CD14-positive monocyte (primary cell): ENCODE measurements at regions not wholly inside any gene's neighbourhood (a gene's known extent, or its start where the extent isn't known, plus 50 kb on each side); places are given as distances from the start of the nearest gene placed in this dataset.

Experiments
- DNase-seq, 3 donors: peaks; one replicate each; pipeline ENCODE4 v3.0.0-alpha.2; 2011 to 2022
- H2AFZ ChIP-seq: 2 replicates; pipeline ENCODE4 v1.6.0; 2012; ENCODE audit warnings: mild to moderate bottlenecking, low read depth, low read length, inconsistent platforms; ENCODE audit not compliant: insufficient read depth, poor library complexity, severe bottlenecking
- H3K27ac ChIP-seq, 2 donors: 1 replicate in 1 of 2; 2 replicates in 1 of 2; pipeline ENCODE4 v1.5.1; 2012 to 2013; ENCODE audit warnings: low read length in 2 of 2, control low read depth in 1 of 2, inconsistent platforms in 1 of 2, low read depth in 1 of 2, mild to moderate bottlenecking in 1 of 2
- H3K27me3 ChIP-seq, 2 donors: one replicate each; pipeline versions ENCODE4 v1.6.0 to v1.6.1; 2011 to 2013; ENCODE audit warnings: low read length in 2 of 2; ENCODE audit not compliant: control insufficient read depth in 2 of 2, insufficient read depth in 2 of 2
- H3K36me3 ChIP-seq, 2 donors: replicated peaks in 1 of 2; 1 replicate in 1 of 2; 2 replicates in 1 of 2; pipeline versions ENCODE4 v1.5.1 to v1.6.1; 2012 to 2013; ENCODE audit warnings: low read length in 2 of 2, control low read depth in 1 of 2, inconsistent platforms in 1 of 2, mild to moderate bottlenecking in 1 of 2; ENCODE audit not compliant: insufficient read depth in 2 of 2, control insufficient read depth in 1 of 2
- H3K4me1 ChIP-seq, 2 donors: 1 replicate in 1 of 2; 2 replicates in 1 of 2; pipeline versions ENCODE4 v1.5.1 to v1.6.1; 2012 to 2013; ENCODE audit warnings: low read length in 2 of 2, control low read depth in 1 of 2, inconsistent platforms in 1 of 2, mild to moderate bottlenecking in 1 of 2, moderate library complexity in 1 of 2; ENCODE audit not compliant: insufficient read depth in 2 of 2, control insufficient read depth in 1 of 2
- H3K4me2 ChIP-seq: replicated peaks from 2 replicates; pipeline ENCODE3; 2012; ENCODE audit warnings: low read length, moderate library complexity, mild to moderate bottlenecking; ENCODE audit not compliant: poor library complexity, severe bottlenecking; ENCODE audit errors: extremely low read depth
- H3K4me3 ChIP-seq, 3 experiments: fragments of 200-600 bp in 1 of 3; sonication (generic) in 1 of 3; replicated peaks in 1 of 3; 1 replicate in 2 of 3; 2 replicates in 1 of 3; pipeline ENCODE4 v1.5.1; 2011 to 2013; ENCODE audit warnings: low read length in 3 of 3, mild to moderate bottlenecking in 3 of 3, control low read depth in 2 of 3, low read depth in 2 of 3, inconsistent platforms in 1 of 3, moderate library complexity in 1 of 3
- H3K79me2 ChIP-seq: 2 replicates; pipeline ENCODE4 v1.6.0; 2012; ENCODE audit warnings: mild to moderate bottlenecking, control low read depth, inconsistent platforms, low read length, moderate library complexity; ENCODE audit not compliant: insufficient read depth
- H3K9ac ChIP-seq: 2 replicates; pipeline ENCODE4 v1.6.0; 2017; ENCODE audit warnings: low read length, mild to moderate bottlenecking; ENCODE audit not compliant: insufficient read depth, poor library complexity, severe bottlenecking
- H3K9me3 ChIP-seq, 2 donors: replicated peaks in 1 of 2; 1 replicate in 1 of 2; 2 replicates in 1 of 2; pipeline versions ENCODE4 v1.5.1 to v1.6.1; 2012 to 2013; ENCODE audit warnings: low read length in 2 of 2, control low read depth in 1 of 2; ENCODE audit not compliant: control insufficient read depth in 1 of 2, insufficient read depth in 1 of 2
- H4K20me1 ChIP-seq: 2 replicates; pipeline ENCODE4 v1.6.0; 2012; ENCODE audit warnings: mild to moderate bottlenecking, low read length, control low read depth, moderate library complexity; ENCODE audit not compliant: insufficient read depth
- H3K27ac Mint-ChIP-seq, 7 donors: one replicate each; pipeline ENCODE4 v1.8.0; 2020; ENCODE audit warnings: mild to moderate bottlenecking in 7 of 7, mixed read lengths in 7 of 7, moderate library complexity in 6 of 7, inconsistent platforms in 2 of 7
- H3K27me3 Mint-ChIP-seq, 3 donors: one replicate each; pipeline ENCODE4 v1.8.0; 2021 to 2022; ENCODE audit warnings: low read depth in 3 of 3, mild to moderate bottlenecking in 3 of 3, mixed read lengths in 3 of 3, moderate library complexity in 3 of 3, inconsistent platforms in 1 of 3
- H3K36me3 Mint-ChIP-seq, 2 donors: one replicate each; pipeline ENCODE4 v1.8.0; 2020; ENCODE audit warnings: mixed read lengths in 2 of 2, inconsistent platforms in 1 of 2, mild to moderate bottlenecking in 1 of 2
- H3K4me1 Mint-ChIP-seq: one replicate; pipeline ENCODE4 v1.8.0; 2020; ENCODE audit warnings: mild to moderate bottlenecking, mixed read lengths
- H3K4me3 Mint-ChIP-seq, 2 donors: one replicate each; pipeline ENCODE4 v1.8.0; 2020; ENCODE audit warnings: mild to moderate bottlenecking in 2 of 2, mixed read lengths in 2 of 2, moderate library complexity in 1 of 2
- H3K9me3 Mint-ChIP-seq, 7 donors: one replicate each; pipeline ENCODE4 v1.8.0; 2020 to 2022; ENCODE audit warnings: mixed read lengths in 7 of 7, mild to moderate bottlenecking in 6 of 7, moderate library complexity in 6 of 7, inconsistent platforms in 2 of 7
- WGBS: methylation state at CpG from one replicate; pipeline ENCODE4 v1.1.5; 2013; ENCODE audit warnings: missing lambda C conversion rate; ENCODE audit not compliant: insufficient coverage; 5-methylcytosine and 5-hydroxymethylcytosine counted together
- intact Hi-C, 2 donors: fragments of 100-400 bp; cut with micrococcal nuclease; formaldehyde crosslinking; loops; one replicate each; pipeline versions ENCODE4 v1.15.0 to v1.15.1; 2023
- TF ChIP-seq, protein P1 (sequence below): fragments of 200-600 bp; IDR thresholded peaks from one replicate; pipeline ENCODE4 v1.8.0; 2022; ENCODE audit warnings: antibody characterized with exemption, mild to moderate bottlenecking

DNA sequence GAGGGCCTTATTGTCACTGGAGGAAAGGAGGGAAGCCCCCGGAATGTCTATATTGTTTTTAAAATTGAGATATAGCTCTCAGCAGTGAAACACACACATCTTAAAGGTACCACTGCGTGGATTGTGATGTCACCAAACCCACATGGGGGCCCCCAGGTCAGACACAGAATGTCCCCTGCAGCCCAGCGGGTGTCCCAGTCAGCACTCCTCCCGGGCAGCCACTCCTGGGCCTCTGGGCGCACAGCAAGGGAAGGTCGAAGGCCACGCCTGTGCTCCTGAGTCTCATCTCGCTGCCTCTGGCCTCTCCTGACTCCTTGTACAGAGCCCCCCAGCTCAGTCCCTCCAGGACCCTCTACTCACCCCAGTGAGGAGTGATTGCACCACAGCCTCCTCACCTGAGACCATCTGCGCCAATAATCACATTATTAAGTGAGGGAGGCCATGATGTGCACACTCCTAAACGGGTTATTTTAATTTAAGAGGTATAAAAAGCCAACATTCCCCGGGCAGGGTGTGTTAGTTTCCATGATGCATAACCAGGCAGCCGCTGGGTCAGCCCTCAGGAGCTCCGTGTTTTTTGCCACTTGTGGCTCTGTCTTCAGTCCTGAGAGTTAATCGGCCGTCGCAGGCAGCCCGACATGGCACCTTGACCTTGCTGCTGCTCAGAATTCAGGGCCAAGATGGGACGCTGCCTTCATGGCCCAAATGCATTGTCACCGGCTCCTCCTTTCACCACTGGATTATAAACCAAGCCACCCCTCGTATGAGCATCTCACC is 1089.3 kb downstream of the BRD1 start:
- Histone ChIP-seq H3K4me1 (no peaks in the 10 kb centered on the region), H3K4me3 (no peak overlapping the region), H2AFZ (no peak overlapping the region), H3K27ac (no peak overlapping the region), H3K9ac (no peak overlapping the region), H3K79me2 (no peaks in the 10 kb centered on the region), H3K4me2 (no peak overlapping the region), H3K27me3 (no peaks in the 10 kb centered on the region), H3K36me3 (no peaks in the 10 kb centered on the region), H3K9me3 (peaks cover 4 to 26% of the 10 kb centered on the region in 2 donors), H4K20me1 (no peaks in the 10 kb centered on the region)
- TF ChIP-seq, protein P1, sequence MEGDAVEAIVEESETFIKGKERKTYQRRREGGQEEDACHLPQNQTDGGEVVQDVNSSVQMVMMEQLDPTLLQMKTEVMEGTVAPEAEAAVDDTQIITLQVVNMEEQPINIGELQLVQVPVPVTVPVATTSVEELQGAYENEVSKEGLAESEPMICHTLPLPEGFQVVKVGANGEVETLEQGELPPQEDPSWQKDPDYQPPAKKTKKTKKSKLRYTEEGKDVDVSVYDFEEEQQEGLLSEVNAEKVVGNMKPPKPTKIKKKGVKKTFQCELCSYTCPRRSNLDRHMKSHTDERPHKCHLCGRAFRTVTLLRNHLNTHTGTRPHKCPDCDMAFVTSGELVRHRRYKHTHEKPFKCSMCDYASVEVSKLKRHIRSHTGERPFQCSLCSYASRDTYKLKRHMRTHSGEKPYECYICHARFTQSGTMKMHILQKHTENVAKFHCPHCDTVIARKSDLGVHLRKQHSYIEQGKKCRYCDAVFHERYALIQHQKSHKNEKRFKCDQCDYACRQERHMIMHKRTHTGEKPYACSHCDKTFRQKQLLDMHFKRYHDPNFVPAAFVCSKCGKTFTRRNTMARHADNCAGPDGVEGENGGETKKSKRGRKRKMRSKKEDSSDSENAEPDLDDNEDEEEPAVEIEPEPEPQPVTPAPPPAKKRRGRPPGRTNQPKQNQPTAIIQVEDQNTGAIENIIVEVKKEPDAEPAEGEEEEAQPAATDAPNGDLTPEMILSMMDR = no peak
- Mint-ChIP-seq H3K4me3 (no peak overlapping the region), H3K27ac (peak overlapping the region in 1 of 7 donors; percentile 55), H3K4me1 (no peaks in the 10 kb centered on the region), H3K9me3 (peaks cover 3 to 40% (median 18%) of the 10 kb centered on the region in 7 donors), H3K36me3 (no peaks in the 10 kb centered on the region), H3K27me3 (peaks cover 0 to 4% (median 1%) of the 10 kb centered on the region in 3 donors)
- no peak for DNase-seq
- 93% methylated on average over 14 of the region's 20 CpGs for WGBS
- intact Hi-C loops = no loop called here

DNA sequence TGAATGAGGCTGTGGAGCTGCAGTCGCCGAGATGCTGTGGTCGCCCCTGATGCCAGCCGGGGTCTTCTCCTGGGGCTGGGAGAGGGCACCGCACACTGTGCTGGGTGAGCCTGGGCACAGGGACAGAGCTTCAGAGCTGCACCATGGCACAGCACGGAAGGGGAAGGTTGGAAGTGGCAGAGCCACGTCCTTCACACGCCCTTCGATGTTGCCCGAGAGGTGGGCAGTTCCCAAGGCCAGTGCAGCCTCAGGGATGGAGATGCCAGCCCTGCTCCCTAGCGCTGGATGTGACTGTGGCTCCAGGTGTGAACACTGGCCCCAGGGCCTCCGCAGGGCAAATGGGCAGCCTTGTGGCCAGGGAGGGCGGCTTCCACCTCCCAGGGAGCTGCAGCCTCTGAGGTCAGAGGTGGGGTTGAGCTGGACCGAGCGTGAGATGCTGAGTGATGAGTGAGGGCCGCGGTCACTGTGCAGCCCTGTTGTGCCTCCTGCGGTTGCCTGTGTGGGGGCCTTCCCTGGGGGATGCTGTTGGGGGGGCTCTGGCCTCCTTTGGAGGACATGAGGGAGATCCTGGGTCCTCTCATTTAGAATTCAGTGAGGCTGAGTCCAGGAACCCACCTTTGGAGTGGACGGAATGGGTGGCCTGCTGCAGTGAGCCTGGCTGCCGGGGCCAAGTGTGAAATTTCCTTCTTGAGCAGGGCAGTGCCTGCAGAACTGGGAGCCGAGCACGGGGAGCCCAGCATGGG is 1090.0 kb downstream of the BRD1 start:
- Histone ChIP-seq H3K27me3 (no peaks in the 10 kb centered on the region), H3K79me2 (no peaks in the 10 kb centered on the region), H3K4me1 (no peaks in the 10 kb centered on the region), H3K9ac (no peak overlapping the region), H3K36me3 (no peaks in the 10 kb centered on the region), H3K27ac (no peak overlapping the region), H3K4me2 (no peak overlapping the region), H3K9me3 (peaks cover 4 to 19% of the 10 kb centered on the region in 2 donors), H3K4me3 (no peak overlapping the region), H2AFZ (no peak overlapping the region), H4K20me1 (no peaks in the 10 kb centered on the region)
- no peak overlapping the region for H3K4me3 Mint-ChIP-seq
- TF ChIP-seq, protein P1 = no peak
- peaks cover 3 to 36% (median 14%) of the 10 kb centered on the region in 7 donors for H3K9me3 Mint-ChIP-seq
- H3K27me3 Mint-ChIP-seq = peaks cover 0 to 4% (median 1%) of the 10 kb centered on the region in 3 donors
- 89% methylated on average over 20 of the region's 22 CpGs for WGBS
- intact Hi-C loops = no loop called here
- no peaks in the 10 kb centered on the region for H3K4me1 Mint-ChIP-seq
- no peak for DNase-seq
- no peak overlapping the region for H3K27ac Mint-ChIP-seq
- no peaks in the 10 kb centered on the region for H3K36me3 Mint-ChIP-seq
